ENCODE measurements at regions not wholly inside any gene's neighbourhood (a gene's known extent, or its start where the extent isn't known, plus 50 kb on each side); places are given as distances from the start of the nearest gene placed in this dataset.

DNA sequence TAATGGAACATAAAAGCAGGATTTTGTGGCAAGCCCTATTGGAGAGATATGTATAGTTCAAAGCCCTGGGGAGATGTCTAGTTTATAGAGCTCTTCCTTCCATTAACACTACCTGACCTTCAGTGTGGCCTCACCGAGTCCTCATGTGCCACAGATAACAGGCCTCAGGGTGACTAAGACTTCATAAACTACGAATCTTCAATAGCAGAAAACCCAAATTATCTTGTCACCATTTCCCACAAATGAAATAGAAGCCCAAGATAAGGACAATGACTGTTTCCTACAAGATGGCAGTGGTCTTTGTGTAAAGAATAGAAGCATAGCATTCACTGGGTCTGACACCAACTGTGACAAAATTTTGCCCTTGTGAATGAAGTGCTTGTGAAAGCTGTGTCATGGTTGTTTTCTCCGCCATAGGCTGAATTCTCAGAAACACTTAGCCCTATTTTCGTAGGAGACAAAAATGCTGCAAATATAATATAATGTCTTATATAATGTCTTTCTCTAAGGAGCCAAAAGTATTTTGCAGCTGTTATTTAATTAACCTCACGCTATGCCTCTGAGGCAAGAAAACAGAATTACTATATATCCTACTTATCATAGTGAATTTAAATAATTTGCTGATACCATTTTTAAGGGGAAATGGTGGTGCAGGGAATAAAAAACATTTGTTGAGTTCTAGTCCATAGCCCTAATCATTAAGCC, 136.7 kb upstream of the CWC22 start:
- no peak for ATAC-seq

DNA sequence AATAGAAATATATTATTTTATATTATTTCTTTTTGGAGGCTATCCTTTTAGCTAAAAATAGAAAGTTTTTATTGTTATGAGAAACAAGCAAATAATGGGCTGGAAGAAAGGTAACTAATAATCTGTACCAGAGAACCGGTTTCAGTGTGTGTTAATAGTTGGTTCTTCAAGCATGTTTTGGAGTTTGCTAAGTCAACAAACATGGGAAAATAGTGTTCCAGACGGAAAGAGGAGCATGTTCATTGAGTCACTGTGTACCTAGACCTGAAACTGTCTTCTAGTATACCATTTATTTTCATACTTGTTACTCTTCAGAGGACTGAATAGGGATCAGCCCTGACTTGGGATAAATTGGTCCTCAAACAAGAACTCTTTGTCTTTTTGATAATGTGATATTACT, 134.5 kb upstream of the CWC22 start:
- no peak for DNase-seq
- no peak for ATAC-seq

More for the DNA sequence above, 136.7 kb upstream of the CWC22 start:
- DNase-seq = no peak

DNA sequence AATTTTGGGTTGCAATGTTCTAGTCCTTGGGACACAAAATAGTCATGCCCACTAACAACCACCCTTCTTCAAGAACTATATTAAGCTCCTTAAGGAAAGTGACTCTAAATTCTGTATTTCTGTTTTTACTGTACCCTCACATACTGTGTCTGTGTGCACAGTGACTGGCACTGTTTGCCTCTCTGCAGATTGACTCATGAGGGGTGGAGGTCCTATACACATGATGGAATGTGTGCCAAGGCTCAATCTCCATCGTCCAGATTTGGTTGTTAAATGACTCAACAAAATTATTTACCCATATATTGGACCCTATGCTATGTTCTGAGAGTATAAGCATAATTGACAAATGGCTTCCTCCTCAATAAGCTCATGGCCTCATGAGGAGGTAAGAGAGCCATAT, 126.6 kb upstream of the CWC22 start:
- no peak for ATAC-seq

DNA sequence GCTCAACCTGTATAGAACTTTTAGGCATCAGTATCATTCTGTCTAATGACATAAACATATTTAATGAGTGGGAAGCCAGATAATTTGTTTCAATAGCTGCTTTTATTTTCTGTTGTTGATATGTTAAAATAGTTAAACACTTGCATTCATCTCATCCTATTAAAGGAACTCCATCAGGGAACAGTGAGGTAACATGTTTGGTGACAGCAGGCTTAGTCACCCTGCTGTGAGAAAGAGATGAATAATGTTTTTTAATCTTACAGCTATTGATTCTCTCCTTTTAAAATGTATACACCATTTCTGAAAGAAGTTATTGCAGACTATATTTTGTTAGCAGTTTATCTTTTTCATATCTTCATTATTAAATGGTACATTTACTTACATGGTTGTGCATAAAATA, 123.3 kb upstream of the CWC22 start:
- ATAC-seq = no peak
- DNase-seq = no peak

More for the DNA sequence above, 126.6 kb upstream of the CWC22 start:
- no peak for DNase-seq

DNA sequence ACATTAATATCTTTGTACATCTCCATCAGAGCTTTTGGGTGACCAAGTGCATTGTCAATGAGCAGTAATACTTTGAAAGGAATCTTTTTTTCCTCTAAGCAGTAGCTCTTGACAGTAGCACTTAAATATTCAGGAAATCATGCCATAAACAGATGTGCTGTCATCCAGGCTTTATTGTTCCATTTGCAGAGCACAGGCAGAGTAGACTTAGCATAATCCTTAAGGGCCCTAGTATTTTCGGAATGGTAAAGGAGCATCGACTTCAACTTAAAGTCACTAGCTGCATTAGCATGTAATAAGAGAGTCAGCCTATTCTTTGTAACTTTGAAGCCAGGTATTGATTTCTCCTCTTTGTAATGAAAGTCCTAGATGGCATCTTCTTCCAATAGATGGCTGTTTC, 121.8 kb upstream of the CWC22 start:
- no peak for ATAC-seq

DNA sequence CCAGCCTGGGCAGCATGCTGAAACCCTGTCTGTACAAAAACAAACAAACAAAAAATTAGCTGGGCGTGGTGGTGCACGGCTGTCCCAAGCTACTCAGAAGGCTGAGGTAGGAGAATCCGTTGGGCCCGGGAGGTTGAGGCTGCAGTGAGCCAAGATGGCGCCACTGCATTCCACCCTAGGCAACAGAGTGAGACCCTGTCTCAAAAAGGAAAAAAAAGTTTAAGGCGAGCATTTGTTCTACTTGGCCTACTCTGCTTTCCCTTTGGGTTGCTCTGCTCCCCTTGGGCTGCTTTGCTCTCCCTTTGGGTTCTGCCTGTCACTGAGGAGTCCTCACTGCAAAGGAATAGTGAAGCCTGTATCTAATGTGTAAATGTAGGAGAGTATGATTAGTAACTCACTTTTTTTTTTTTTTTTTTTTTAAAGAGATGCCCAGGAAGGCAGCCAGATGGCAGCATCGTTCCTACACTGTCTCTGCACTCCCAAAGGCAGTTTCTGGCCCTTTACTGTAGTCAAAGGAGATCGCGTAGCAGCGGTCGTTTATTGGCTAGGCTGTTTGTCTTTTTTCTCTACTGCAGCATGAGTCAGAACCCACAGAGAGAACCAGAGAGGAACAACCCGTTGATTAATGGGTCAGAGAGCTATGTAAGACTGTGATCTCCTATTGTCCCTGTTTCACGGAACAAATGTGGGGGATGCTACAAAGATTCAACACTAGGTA, 118.3 kb upstream of the CWC22 start:
- ATAC-seq (peak; percentile 91), DNase-seq (peak; percentile 13)

More for the DNA sequence above, 121.8 kb upstream of the CWC22 start:
- DNase-seq = no peak

DNA sequence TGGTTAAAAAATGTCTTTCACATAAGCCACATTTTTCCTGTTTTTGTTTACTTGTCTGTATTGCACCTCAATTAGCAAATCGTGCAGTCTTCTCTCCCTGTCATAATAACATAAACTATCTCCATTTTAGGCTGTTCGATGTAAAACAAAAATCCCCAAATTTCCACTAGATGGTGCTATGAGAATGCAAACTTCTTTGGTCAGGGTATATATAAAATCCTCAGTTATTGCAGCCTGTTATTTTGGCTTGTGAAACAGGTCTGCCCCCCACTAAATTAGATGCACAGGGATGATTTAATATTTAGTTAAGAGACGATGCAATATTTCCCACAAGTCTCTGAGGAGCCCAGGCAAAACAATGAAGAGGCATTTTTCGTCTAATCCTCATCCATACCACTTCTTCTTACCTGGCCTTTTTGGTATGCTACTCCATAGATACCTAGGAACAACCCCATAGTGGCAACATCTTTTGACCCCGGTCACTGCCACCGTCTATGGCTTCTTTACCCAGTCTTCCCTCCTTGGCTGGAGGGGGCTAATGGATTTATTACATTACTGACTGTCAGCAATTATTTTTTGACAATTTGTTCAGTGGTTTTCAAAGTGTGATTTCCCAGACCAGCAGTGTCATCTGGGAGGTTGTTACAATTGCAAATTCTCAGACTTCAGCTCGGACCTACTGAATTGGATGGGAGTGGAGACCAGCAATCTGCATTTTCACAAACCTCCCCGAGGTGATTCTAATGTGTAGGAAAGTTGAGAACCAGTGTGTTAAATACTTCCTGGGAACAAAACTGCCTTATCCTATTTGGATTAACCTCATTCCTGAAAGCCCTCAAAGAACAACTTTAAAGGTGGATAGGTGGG, 117.4 kb upstream of the CWC22 start:
- no peak for DNase-seq
- ATAC-seq = no peak

DNA sequence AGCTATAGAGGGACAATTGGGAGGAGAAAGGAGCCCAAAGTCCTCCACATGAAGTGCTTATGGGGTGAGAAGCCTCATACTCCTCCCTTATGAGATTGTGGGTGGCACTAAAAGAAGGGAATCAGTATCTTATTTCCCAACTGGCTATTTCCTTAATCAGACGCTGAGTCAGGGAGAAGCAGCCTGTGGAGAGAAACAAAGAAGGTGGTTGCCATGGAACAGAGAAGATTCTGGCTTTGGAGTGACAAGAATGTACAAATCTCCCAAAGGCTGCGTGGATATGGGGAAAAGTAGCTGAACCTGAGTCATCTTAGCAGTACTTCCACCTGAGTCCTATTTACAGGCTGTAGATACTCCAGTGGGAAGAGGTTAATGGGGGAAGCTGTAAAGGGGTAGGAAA, 115.8 kb upstream of the CWC22 start:
- ATAC-seq (no peak), DNase-seq (no peak)

DNA sequence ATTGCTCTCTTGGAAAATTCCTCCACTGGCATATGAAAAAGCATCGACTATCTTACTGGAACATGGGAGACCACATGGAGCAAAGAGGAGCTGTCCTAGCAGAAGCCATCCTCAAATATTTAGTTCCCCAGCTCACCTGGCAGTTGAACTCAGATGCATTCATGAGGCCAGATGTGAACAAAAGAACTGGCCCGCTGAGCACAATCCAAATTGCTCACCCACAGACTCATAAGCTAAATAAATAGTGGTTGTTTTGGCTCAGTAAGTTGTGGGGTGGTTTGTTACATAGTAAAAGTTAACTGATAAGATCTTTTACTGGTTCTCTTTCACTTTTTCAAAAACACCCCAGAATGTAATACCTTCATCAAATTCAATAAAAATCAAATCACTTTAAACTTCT, 108.6 kb upstream of the CWC22 start:
- ATAC-seq = no peak
- no peak for DNase-seq

DNA sequence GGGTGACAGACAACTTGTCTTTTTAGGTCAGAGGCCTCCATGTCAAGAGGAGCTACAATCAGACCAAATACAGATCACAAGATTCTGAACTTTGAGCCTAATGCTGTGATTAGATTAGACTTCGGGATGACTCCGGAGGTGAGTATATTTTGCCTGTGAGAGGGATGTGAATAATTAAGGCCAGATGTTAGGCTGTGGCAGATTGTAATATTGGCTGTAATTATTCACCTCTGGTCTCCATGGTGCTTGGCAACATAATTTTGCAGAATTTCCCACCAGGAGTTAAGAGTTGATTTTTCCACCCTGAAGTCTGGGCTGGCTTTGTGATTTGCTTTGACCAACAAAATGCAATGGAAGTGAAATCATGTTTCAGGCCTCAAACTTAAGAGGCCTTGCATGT, 108.2 kb upstream of the CWC22 start:
- ATAC-seq = no peak
- DNase-seq = no peak

DNA sequence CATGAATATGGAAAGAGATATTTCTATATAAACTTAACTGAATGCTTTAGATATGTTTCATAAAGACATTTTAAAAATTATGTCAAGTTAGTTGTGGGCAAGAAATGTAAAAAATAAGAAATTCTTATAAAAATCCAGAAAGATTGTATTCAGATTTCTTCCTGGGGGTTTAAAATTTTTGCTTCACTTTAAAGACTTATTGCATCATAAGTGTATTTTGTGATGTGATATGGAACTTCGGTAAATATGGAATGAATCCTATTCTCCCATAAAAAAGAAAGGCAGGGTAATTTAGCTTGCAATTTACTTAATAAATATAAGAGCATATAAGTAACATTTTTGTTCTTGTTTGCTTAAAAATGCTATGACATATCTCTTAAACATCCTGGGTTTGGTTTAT, 104.8 kb upstream of the CWC22 start:
- DNase-seq (no peak), ATAC-seq (no peak)

DNA sequence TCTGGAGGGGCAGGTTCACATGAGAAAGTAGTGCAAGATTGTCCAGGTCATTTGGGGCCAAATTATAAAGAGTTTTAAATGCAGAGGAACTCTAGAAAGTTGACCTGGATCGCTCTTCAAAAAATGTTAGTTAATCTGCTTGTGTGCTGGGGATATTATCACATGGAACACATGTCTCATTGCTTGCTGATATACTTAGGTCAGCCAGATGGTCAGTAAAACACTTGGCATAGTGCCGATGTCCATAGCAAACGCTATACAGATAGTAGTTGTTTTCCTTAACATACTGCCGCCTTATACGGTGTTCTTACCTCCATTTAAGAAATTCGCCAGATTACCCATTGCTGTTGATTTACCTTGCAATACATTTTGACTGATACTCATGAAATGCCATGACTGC, 103.4 kb upstream of the CWC22 start:
- ATAC-seq (no peak), DNase-seq (no peak)

DNA sequence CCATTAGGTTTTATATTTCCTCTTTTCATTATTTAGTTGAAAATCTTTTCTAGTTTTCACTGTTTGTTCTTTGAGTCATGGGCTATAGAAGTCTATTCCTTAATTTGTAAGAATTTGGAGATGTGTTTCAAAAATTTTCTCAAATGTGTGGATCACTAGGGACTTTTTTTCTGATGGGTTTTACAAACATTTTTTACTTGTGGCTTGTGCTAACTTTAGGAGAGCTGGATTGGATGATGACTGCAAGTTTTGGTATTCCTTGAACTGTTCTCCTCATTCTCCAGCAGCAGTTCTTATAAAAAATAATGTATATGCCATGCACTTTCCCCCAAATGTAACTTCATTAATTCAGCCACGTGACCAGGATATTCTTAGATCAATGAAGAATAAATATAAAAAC, 94.7 kb upstream of the CWC22 start:
- DNase-seq = no peak
- ATAC-seq = no peak

DNA sequence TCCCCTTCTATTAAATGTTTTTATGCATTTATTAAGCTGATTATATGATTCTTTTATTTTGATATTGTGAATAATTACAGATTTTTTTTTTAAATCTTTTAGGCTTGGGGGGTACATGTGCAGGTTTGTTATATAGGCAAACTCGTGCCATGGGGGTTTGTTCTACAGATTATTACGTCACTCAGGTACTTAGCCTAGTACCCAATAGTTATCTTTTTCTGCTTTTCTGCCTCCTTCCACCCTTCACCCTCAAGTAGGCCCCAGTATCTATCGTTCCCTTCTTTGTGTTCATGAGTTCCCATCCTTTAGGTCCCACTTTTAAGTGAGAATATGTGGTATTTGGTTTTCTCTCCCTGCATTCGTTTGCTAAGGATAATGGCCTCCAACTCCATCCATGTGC, 92.2 kb upstream of the CWC22 start:
- ATAC-seq (no peak), DNase-seq (no peak)

DNA sequence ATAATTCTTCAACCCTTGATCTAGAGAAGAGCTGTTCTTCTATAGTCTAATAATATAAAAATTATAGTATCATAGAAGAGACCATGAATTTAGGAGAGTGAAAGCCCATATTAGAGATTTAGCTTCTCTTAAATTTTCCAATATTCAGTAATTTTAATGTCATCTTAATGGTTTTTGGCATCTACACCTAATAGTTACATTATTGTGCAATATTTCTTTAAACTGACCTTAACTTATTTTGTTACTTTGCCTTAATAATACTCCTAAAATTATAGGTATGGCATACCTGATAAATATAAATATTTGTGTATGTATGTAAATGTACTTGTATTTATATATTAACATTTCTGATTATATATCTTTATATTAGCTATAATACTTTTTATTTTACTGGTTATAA, 78.0 kb upstream of the CWC22 start:
- no peak for DNase-seq
- ATAC-seq = no peak

DNA sequence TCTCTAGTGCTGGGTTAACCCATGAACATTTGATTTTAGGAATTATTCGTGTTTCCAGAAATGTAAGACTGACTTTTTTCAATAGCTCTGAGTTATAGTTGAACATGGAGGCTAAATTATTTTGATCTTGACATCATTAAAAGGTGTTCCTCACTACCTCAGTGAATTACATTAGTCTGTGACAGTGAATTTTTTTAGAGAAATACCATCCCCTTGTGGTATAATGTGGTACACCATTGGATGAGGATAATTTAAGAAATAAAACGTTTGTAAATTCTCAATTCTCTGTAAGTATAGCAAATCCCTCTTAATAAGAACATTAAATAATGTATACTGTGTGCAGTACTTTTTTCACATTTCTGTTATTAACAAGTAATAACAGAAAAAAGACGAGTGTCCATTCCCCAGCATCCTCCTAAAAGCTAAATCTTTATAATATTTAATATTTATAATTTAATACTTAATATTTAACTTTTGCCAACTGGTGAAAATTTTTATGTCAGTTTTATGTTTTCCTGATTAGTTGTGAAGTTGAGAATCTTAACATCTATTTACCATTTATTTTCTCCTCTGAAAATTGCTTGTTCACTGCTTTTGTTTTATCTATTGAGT, 70.3 kb upstream of the CWC22 start:
- DNase-seq (no peak), ATAC-seq (no peak)

DNA sequence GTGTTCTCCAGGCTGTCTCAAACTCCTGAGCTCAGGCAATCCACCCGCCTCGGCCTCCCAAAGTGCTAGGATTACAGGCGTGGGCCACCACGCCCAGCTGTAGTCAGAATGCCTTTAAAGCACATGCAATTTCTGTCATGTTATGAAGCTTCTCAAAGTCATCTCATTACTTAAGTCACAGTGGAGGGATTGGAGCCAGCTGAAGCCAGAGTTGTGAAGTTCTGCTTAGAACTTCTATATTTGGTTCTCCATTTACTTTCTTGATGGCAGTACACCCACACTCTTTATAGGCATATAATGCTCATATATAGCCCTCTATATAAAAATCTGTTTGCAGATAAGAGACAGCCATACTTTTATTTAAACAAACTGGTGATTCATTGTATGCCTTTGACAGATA, 68.8 kb upstream of the CWC22 start:
- DNase-seq (no peak), ATAC-seq (no peak)

DNA sequence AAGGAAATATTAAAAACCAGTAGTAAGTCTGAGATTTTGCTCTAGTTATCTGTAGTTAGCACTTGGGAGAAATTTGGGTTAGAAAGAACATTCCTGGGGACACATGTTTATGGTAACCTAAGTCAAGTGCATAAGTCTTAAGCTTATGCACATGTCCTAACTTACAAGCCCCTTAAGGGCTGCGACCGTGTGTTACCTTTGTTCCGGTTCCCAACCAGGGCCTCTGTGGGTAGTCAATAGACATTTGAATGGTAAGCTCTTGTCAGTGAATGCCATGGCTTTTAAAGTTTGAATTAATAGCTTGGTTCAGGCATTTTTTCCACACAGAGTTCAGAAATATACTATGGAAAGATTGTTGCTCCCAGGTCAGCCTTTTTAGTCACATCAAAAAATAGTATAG, 64.7 kb upstream of the CWC22 start:
- ATAC-seq (no peak), DNase-seq (no peak)

DNA sequence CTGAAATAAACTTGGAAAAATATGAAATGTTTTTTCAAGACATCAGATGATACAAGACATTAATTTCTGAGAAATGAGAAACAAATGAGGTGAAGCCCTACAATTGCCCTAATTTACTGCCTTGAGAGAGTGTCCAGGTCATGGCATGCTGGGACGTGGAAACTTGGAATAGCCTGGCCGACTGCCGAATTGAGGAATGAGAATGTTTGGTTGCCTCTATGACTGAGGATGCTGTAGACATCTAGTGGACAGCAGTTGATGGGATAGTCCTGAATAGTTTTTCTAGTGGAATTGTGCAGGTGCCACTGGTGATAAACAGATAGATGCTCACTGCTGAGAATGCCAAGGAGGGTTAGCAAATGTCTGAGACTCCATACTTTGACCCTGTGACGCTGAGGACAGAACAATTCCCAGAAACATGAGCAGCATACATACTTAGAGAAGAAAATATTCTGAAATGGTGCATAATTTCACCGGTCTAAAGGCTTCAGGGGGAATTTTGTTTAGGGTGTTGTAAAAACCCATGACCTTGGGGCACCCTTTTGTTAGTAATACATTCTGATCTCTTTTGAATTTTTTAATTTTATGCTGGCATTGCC, 56.5 kb upstream of the CWC22 start:
- DNase-seq = no peak
- ATAC-seq = no peak

DNA sequence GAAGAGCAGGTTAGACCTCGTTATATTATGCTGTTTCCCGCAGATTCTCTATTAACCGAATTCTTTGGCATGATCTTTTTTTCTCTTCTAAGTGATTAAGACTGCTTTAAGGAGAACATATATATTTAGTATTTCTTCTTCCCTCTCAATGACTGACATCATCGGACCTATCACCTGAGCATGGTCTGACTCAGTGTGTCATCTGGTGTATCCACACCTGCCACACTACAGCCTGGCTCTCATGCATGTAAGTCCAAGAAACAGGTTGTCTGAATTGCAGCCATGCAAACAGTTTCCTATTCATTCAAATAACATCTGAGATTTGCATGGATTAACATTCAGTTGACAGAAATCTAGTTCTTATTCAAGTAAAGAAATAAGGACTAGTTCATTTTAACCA, 55.1 kb upstream of the CWC22 start:
- DNase-seq = no peak

DNA sequence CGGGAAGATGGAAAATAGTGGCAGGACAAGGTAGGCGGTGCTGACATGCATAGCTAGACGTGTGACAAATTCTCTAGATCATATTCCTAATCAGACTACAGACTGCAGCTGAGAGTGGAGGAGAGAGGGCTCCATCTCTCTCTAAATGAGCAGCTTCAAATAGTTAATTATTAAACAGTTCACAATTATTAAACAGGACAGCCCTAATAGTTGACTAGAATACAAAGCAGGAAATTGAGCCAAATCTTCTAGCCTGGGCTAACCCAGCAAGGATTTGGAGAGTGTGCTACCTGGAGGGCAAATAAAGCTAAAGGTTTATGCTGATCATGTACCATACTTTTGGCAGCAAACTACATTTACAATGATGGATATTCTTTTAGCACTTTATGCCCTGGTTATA, 54.4 kb upstream of the CWC22 start:
- no peak for ATAC-seq
- no peak for DNase-seq

More for the DNA sequence above, 55.1 kb upstream of the CWC22 start:
- no peak for ATAC-seq

DNA sequence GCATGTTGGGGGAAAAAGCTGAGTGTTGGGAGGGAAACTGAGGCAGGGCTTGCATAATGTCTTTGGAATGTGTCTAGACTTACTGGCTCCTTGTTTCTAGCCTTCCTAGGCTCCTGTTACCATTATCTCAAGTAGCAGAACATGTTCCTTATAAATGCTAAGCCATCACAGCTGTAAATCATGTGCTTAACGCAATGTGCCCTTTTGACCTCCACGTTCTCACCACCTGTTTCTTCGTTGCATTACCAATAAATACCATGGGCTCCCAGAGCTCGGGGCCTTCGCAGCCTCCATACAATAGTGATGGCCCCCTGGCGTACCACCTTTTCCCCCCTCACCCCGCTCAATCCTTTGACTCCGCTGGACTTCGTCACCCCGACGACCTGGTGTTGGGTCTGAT, 54.0 kb upstream of the CWC22 start:
- ATAC-seq (no peak), DNase-seq (no peak)
